HuH-7 (cell line): ENCODE measurements at regions not wholly inside any gene's neighbourhood (a gene's known extent, or its start where the extent isn't known, plus 50 kb on each side); places are given as distances from the start of the nearest gene placed in this dataset.
"Not testable (repeated sequence)": the region's sequence is repeated elsewhere in the genome, so short reads cannot be mapped to it uniquely, and the experiment has no call there.

Experiments used
- DNase-seq: peaks from one replicate; pipeline ENCODE4 v3.0.0; 2011; ENCODE audit warnings: low spot score

DNA sequence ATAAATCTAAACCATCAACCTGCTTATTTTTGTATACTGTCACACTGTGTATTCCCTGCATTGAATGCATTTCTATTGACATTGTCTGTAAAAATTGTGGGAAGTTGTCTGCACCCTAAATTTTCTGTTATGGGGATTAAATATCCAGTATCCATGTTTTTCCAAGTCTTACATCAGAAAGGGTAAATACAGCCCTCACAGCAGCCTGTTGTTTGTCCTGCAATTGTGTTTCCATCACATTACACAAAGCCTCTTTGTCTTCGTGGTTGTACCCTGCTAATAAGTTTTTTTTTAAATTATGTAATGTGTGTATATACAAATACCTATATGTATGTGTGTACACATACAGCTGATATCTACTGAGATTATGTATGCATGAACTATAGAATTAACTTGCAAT, 109.2 kb upstream of the PTPN20 start:
- not testable (repeated sequence) for DNase-seq

DNA sequence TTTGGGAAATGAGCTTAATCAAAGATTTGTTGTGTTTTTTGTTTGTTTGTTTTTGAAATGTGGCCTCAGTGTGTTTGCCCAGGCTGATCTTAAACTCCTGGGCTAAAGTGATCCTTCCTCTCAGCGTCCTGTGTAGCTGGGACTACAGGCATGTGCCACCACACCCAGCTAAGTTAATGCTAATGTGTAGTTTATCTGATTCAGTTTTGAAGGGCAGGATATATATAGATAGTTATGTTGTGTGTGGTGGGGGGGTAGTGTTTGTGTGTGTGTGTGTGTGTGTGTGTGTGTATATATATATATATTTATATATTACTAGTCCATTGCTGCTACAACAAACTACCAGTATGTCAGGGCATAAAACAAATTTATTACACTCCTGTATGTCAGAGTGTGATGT, 108.1 kb upstream of the PTPN20 start:
- not testable (repeated sequence) for DNase-seq

DNA sequence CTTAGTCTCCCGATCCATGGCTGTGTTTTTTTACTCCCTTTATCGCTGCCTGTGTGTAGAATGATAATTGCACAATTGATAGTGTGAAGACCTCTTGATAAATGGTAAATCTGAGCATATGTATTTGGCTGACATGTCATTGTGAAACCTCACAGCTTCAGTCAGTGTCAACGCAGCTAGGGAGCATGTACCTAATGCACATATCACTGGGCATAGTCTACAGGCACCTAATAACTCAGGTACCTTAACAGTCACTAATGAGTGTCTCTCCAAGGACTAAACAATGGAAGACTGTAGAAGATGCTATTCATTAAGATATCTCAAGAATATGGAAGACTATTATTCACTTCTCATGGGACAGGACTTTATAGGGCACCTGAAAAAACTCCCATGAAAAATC, 101.0 kb upstream of the PTPN20 start:
- not testable (repeated sequence) for DNase-seq

DNA sequence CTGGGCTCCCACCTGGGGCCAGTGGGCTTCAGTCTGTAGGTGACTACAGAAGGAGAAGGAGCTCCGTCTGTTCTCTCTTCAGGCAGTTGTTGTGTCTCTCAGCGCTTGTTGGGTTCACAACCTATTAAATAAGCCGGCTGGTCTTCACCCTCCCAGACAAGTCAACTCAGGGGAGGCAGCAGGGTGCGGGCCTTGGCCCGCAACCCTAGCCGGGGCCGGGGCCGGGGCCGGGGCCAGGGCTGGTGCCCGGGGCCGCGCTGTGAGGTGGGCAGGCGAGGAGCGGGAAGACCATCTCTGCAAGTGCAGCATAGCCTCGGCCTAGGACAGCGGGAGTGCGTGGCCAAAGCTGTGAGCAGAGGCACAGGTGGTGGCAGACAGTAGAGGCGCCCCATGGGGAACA, 95.1 kb upstream of the PTPN20 start:
- not testable (repeated sequence) for DNase-seq

DNA sequence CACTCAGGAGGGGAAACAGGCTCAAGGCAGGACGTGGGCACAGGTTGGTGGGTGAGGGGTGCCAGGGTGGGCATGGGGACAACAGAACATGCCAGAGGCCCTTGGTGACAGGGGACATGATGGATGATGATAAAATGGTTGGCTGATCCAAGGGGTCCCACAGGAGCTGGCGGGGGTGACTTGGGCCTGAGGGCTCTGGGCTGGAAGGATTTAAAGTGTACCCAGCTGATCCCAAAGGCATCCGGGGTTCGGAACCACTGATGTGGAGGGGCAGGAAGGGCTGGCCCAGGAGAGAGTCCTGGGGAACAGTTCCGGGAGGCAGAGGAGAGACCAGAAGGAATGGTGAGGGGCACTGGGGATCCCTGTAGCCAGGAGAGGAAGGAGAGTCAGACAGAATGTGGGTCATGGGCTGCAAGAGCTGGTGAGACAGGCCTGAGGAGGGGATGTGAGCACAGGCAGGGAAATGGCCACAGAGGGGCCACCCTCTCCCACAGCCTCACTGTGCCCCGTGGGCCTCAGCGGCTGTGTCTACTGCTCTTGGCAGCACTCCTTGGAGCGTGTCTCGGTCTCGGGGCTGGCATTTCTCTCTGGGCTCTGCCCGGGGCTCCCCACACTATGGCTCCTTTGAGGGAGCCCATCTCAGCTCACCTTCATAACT, 70.7 kb upstream of the PTPN20 start:
- not testable (repeated sequence) for DNase-seq

DNA sequence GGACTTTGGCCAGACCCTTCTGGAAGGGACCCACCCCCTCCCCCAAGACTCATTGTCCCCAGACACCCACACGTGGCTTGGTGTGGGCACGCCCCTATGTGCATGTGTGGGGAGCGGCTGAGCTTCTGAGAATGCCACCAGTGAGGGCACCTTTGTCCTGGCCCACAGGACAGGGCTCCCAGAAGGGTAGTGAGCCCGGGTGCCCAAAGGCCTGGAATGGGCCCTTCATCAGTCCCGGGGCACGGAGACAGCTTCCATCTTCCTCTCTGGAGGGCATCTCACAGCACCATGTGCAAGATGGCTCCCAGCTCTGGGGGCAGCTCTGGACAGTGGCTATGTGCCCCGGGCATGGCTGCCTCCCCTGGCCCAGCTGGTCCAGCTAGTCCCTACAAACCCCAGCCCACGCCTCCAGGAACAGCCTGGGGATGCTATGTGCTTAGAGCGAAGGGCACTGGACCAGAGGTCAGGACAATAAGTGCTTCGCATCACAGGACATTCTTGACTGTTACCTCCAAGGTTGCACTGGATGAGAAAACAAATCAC, 70.1 kb upstream of the PTPN20 start:
- DNase-seq, result not testable (repeated sequence)

DNA sequence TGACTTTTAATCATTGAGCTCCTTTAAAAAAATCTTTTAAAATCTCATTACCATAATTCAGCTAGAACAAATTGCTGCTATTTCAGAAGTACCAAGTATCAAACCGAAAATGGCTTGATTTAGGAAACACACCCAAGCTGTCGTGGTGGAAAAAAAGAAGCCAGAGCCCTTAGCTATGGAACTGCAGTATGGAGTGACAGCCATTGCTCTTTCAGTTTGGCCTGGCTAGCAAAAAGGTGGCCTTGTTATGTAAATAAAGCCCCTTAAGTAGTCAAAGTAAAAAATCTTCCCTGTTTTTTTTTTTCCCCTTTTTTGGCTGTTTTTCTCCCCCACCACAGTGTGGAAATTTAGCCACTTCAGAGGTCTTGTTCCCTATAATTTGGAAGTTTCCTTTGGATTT, 66.0 kb upstream of the PTPN20 start:
- not testable (repeated sequence) for DNase-seq

DNA sequence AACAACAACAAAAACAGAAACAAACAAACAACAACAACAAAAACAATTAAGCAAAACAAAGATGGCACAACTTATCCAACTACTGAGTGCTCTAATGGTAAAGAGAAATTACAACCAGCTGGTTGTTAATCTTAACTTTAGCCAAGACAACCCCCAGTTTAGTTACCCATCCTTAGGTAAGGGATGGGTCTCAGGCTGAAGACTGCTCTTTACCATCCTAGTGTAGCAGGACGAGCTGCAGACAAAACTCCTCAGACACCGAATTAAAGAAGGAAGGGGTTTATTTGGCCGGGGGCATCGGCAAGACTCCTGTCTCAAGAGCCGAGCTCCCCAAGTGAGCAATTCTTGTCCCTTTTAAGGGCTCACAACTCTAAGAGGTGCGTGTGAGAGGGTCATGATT, 65.6 kb upstream of the PTPN20 start:
- not testable (repeated sequence) for DNase-seq

DNA sequence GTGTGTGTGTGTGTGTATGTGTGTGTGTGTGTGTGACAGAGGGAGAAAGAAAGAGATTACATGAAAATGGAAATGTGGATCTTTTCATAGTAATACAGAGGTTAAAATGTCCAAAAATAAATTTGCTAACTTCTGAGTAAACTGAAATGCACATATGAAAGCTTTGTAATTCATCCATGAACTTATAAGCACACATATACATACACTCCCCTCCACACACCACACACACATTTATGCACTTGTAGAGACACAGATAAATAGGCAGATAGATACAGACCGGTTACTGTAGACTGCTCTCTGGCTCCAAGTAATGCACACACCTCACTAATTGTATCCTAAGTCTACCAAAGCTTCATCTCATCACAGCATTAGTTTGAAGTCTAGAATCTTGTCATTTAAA, 50.5 kb upstream of the PTPN20 start:
- DNase-seq, result not testable (repeated sequence)
